Urinary bladder (tissue), 3 donors: ENCODE measurements at regions not wholly inside any gene's neighbourhood (a gene's known extent, or its start where the extent isn't known, plus 50 kb on each side); places are given as distances from the start of the nearest gene placed in this dataset.
"Not testable (repeated sequence)": the region's sequence is repeated elsewhere in the genome, so short reads cannot be mapped to it uniquely, and the experiment has no call there.

Experiments
- DNase-seq: peaks from one replicate; pipeline ENCODE4 v3.0.0-alpha.2; 2015; ENCODE audit errors: extremely low spot score
- H3K27ac ChIP-seq: one replicate; pipeline ENCODE4 v1.5.1; 2013; ENCODE audit warnings: low read depth, mild to moderate bottlenecking, moderate library complexity
- H3K36me3 ChIP-seq: one replicate; pipeline ENCODE4 v1.6.1; 2013; ENCODE audit warnings: mild to moderate bottlenecking, moderate library complexity; ENCODE audit not compliant: insufficient read depth
- H3K4me1 ChIP-seq: one replicate; pipeline ENCODE4 v1.6.1; 2013; ENCODE audit warnings: mild to moderate bottlenecking, moderate library complexity; ENCODE audit not compliant: insufficient read depth
- H3K4me3 ChIP-seq: one replicate; pipeline ENCODE4 v1.5.1; 2013; ENCODE audit warnings: low read depth, low read length
- WGBS: extraction: QIAGEN DNeasy Blood & Tissue Kit; methylation state at CpG from one replicate; pipeline ENCODE4 v1.1.7; 2013; 5-methylcytosine and 5-hydroxymethylcytosine counted together
- donor health status: healthy with polysubstance abuse.
- donor health status: healthy.

DNA sequence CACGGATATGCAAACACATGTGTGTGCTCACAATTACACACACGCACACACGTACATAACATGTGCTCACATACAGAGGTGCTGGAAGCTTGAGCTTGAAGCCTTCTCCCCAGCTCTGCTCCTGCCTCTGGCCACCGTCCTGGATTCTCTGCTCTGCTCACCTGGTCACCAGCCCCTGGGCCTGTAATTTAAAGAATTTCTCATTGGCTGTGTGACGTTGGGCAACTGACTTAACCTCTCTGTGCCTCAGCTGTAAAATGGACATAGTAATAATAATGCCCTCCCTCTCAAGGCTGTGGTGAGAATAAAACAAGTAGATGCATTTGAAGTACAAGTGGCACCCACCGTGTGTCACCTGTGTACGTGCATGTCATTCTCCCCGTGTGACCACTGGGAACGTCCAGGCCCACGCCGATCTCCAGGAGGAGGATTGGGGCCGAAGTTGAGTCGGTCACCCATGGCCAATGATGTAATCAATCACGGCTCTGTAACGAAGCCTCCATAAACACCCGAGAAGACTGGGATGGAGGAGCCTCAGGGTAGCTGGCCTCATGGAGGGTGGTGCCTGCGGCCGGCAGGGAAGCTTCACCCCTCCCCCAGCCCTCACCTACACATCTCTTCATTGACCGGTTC is 160.9 kb upstream of the AFDN start:
- no peak overlapping the region for H3K27ac ChIP-seq
- 82% methylated on average over 19 of the region's 19 CpGs for WGBS
- H3K36me3 ChIP-seq: no peaks in the 10 kb centered on the region
- DNase-seq: no peak
- H3K4me1 ChIP-seq: no peaks in the 10 kb centered on the region
- no peak overlapping the region for H3K4me3 ChIP-seq

DNA sequence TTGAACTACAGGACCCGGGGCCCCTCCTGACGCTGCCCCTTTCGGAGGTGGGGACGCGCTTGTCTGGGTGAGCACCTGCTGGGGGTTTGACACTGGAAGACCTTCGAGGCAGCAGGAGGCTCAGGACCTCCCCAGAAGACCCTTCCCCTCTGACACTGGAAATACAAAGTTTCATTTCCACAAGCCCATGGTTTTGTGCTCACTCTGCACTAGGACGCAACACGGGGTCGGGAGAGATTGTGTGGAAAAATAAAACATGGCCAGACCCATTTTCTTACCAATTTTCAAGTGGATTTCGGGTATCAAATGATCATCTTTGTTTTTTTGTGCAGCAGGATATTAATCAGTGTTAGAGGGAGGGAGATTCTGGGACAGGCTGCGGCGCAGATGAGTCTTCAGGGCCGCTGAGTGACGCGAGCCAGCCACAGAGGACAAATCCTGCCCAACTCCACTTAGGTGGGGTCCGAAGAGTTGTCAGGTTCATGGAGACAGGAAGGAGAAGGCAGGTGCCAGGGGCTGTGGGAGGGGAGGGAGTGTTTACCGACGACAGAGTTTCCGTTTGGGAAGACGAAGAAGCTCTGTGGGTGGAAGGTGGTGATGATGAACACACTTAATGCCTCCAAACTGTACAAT is 160.0 kb upstream of the AFDN start:
- no peak for DNase-seq
- Histone ChIP-seq H3K36me3 (no peaks in the 10 kb centered on the region), H3K4me1 (no peaks in the 10 kb centered on the region), H3K27ac (no peak overlapping the region), H3K4me3 (no peak overlapping the region)
- WGBS: 87% methylated on average over 20 of the region's 20 CpGs

DNA sequence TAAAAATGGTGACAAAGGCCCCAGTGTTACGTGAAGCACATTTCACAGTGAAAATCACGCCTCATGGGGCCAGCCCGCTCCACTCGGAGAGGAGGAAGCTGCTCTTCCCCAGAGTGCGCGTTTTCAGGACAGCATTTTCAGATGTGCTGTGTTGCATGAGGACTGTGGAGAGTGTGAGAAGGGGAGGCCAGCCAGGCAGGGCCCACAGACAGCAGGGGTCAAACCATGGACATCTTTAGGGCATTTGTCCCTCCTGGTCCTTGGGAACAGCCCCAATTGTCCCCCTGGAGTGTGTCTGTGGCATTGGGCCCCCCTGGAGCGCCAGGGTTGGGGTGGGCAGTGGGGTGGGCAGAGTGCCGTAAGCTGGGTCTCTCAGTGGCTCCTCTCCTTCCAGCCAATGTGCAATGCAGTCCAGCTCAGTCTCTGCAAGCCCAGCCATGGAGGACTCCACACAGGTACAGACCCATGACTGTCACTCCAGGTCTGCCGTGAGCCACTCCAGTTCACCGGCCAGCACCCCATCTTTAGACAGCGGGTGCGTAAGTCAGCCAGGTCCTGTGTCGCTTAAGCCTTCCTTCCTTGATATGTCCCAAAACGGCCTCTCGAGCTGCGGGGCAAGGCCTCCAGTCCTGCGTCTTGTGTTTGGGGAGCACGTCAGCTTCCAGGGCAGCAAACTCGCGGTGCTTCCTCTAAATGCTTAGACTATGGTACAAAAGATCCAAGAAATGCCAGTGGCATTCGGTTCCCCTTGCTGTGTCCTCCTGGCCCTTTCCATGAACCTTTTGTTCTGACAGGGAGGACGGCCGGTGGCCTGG is 159.3 kb upstream of the AFDN start:
- Histone ChIP-seq H3K4me1 (no peaks in the 10 kb centered on the region), H3K4me3 (no peak overlapping the region), H3K27ac (no peak overlapping the region), H3K36me3 (no peaks in the 10 kb centered on the region)
- no peak for DNase-seq
- 94% methylated on average over 23 of the region's 23 CpGs for WGBS

DNA sequence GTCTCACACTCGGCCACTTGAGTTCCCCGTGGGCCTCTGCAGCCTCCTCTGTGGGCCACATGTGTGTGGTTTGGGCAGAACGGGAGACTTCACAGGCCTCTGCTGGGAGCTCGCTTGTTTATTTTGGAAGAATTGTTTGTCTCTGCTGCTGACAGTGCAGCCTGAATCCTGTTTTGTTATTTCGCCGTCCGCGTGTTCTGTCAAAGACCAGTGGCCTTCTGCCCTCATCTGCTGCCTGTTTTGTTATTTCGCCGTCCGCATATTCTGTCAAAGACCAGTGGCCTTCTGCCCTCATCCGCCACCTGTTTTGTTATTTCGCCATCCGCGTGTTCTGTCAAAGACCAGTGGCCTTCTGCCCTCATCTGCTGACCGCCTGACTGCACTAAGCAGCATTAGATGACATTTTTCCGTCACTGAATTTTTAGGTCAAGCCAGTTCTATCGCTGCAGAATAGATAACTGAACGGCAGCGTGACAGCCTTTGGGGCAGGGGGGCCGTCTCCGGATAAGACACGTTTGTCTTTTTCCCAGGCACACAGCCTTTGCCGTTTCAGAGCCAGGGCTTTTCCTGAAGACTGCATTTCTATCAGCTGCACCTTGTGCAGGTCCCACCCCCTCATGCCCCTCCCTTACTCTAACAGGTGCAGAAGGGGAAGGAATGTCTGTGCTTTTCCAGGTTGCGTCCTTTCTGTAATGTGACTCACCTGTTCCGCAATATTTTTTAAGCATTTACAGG is 158.5 kb upstream of the AFDN start:
- Histone ChIP-seq H3K4me1 (no peaks in the 10 kb centered on the region), H3K36me3 (no peaks in the 10 kb centered on the region), H3K27ac (no peak overlapping the region), H3K4me3 (no peak overlapping the region)
- no peak for DNase-seq
- WGBS: 70% methylated on average over 26 of the region's 26 CpGs

DNA sequence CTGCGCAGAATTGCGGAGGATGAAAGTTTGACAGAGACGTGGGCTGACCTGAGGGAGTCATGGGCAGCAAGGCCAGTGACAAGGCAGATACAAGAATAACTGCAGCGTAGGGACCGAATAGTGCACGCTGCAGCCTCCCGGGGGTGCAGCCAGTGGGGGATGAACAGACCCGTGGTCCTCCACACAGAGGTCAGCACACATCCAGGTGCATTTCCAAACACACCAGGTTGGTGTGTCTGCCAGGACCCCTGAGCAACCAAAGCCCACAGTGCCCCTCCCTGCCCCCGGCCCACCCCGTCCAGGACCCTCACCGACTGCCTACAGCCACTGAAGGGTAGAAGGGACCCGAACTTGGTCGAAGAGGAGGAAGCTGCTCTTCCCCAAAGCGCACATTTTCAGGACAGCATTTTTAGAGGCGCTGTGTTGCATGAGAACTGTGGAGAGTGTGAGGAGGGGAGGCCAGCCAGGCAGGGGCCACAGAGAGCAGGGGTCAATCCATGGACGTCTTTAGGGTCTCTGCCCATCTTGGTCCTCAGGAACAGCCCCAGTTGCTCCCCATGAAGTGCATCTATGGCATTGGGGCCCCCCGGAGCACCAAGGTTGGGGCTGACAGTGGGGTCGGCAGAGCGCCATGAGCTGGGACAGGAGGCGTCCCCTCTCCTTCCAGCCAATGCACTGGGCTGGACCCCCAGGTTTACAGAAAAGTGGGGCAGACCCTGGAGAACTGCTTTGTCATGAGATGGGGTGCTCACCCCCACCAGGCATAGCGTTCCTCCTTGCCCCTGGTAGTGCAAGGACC is 157.8 kb upstream of the AFDN start:
- H3K27ac ChIP-seq: no peak overlapping the region
- DNase-seq: no peak
- no peaks in the 10 kb centered on the region for H3K36me3 ChIP-seq
- no peak overlapping the region for H3K4me3 ChIP-seq
- H3K4me1 ChIP-seq: no peaks in the 10 kb centered on the region
- 93% methylated on average over 21 of the region's 21 CpGs for whole genome bisulfite sequencing

DNA sequence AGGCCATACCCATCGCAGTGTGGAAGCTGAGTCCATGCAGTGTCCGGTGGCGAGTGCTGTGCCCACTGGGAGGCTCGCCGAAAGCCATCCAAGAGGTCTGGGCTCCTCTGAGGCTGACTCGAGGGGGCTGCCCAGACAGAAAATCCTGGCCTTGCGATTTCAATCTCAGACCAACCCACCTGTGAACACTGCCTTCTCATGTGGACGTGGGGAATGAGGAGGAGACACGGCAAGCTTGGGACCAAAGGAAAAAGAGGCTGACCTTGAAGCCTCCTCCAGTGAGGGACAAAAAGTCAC is 157.2 kb upstream of the AFDN start:
- H3K36me3 ChIP-seq: no peaks in the 10 kb centered on the region
- WGBS: 95% methylated on average over 9 of the region's 9 CpGs
- DNase-seq: no peak
- H3K4me3 ChIP-seq: no peak overlapping the region
- no peaks in the 10 kb centered on the region for H3K4me1 ChIP-seq
- no peak overlapping the region for H3K27ac ChIP-seq

DNA sequence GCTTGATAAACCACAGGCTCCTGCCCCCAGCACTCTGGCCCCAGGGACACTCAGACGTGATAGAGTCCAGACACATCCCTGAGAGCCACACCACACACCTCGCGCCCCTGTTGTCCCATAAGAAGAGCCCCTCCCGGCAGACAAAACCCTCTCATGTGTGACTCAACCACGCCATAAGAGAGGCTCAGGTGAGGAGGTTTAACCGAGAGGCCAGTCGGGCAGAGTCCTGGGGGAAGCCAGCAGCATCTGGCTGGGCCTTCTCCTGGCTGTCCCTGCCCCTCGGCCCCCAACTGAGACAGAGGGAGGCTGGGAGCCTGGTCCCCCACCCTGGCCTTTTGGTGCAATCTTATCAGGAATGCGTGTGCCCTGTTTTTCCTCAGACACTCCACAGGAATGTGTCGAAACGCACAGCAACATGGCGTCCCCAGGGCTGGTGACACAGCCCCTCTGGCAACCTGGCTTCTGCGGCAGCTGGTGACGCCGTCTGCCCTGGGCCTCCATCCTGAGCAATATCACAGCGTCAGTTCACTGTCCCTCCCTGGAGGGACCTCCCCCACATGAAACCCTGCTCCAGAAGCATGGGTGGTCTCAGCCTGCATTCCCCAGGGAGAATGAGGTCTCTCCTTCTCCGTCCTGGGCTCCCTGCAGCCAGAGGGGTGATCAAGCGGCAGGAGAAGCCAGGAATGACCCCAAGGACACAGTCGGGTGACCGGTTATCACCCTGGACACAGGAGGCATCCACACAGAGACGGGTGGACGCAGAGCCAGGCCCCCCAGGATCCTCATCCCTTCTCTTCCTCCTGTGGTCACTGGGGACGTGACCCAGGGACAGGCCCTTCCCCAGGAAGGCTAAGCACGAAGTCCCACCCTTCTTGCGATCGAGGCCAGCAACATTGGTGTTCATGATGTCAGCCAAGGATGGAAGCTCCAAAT is 156.6 kb upstream of the AFDN start:
- WGBS: 92% methylated on average over 26 of the region's 26 CpGs
- no peak overlapping the region for H3K27ac ChIP-seq
- H3K36me3 ChIP-seq: no peaks in the 10 kb centered on the region
- no peak for DNase-seq
- no peaks in the 10 kb centered on the region for H3K4me1 ChIP-seq
- no peak overlapping the region for H3K4me3 ChIP-seq

DNA sequence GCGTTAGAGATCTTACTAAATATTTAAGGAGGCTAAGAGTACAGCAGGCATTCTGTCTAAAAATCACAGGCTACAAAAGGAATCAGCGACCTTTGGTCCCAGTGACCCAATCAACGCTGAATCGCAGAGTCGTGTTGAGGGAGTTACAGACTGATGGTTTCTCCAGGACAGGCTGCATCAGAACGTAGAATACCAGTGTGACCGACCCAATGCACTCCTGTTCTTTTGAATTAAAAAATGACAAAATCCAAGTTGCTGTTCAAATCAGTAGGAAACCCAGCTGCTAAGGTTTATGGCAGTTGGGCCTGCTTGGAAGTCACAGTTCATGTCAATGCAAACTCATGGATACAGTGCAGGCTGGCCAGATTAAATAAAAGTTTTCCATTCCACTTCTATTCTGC is 155.8 kb upstream of the AFDN start:
- no peak overlapping the region for H3K27ac ChIP-seq
- no peaks in the 10 kb centered on the region for H3K4me1 ChIP-seq
- 91% methylated on average over 7 of the region's 7 CpGs for WGBS
- no peak overlapping the region for H3K4me3 ChIP-seq
- no peaks in the 10 kb centered on the region for H3K36me3 ChIP-seq
- no peak for DNase-seq

DNA sequence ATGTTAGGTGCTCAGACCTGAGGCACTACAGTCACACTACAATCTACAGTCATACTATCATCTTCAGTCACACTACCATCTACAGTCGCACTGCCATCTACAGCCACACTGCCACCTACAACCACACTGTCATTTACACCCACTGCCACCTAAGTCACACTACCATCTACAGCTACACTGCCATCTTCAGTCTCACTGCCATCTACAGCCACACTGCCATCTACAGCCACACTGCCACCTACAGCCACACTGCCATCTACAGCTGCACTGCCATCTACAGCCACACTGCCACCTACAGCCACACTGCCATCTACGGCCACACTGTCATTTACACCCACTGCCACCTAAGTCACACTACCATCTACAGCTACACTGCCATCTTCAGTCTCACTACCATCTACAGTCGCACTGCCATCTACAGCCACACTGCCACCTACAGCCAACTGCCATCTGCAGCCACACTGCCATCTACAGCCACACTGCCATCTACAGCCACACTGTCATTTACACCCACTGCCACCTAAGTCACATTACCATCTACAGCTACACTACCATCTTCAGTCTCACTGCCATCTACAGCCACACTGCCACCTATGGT is 155.2 kb upstream of the AFDN start:
- not testable (repeated sequence) for H3K4me3 ChIP-seq, H3K27ac ChIP-seq, H3K36me3 ChIP-seq, DNase-seq, H3K4me1 ChIP-seq
- 95% methylated on average over 3 of the region's 3 CpGs for WGBS

DNA sequence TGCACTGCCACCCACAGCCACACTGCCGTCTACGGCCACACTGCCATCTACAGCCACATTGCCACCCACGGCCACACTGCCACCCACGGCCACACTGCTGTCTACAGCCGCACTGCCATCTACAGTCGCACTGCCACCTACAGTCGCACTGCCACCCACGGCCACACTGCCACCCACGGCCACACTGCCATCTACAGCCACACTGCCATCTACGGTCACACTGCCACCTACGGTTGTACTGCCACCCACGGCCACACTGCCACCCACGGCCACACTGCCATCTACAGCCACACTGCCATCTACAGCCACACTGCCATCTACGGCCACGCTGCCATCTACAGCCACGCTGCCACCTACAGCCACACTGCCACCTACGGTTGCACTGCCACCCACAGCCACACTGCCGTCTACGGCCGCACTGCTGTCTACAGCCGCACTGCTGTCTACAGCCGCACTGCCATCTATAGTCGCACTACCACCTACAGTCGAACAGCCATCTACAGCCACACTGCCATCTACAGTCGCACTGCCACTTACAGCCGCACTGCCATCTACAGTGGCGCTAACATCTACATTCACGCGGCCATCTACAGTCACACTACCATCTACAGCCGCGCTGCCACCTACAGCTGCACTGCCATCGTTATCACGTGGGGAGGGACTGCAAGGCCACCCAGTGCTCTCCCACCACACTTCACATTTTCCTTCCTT is 154.6 kb upstream of the AFDN start:
- Histone ChIP-seq H3K4me1 (no peaks in the 10 kb centered on the region), H3K27ac (no peak overlapping the region), H3K36me3 (no peaks in the 10 kb centered on the region), H3K4me3 (no peak overlapping the region)
- WGBS: 93% methylated on average over 33 of the region's 33 CpGs
- no peak for DNase-seq

DNA sequence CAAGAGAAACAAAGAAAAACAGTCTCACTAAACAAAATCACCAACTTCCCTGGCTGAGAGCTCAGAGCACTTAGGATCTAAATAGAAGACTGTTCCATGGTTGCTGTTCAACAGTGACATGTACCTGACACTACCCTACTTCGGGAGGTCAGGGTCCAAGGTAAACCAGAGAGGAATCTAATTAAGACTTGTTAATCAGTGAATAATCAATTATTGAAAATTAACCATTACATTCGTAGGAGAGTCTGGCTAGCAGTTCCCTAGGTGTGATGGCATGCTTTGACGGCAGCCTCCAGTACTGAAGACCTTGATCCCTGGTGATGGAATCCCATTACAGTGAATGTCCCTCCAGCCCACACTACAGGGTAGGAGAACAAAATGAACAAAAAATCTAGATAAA is 154.0 kb upstream of the AFDN start:
- Histone ChIP-seq H3K4me3 (no peak overlapping the region), H3K27ac (no peak overlapping the region), H3K36me3 (no peaks in the 10 kb centered on the region), H3K4me1 (no peaks in the 10 kb centered on the region)
- 96% methylated on average over 3 of the region's 3 CpGs for WGBS
- no peak for DNase-seq

DNA sequence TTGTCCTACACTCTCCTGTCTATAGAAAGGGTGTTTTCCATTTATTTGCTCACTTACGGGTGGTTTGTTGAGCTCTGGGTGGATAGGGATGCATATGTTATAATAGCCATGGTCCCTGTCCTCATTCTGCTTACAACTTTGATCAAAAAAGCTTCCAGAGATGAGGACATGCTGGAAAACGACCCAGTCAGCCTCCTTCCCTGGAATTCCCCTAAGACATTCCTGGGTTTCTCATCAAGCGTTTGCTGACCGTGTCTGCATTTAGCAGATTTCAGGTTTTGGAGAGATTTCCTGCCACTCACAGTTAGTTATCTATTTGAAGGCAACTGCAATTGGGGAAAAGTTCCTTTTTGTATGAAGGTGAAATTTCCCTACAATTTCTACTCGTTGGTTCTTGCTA is 152.8 kb upstream of the AFDN start:
- no peak for DNase-seq
- Histone ChIP-seq H3K4me3 (no peak overlapping the region), H3K4me1 (no peaks in the 10 kb centered on the region), H3K36me3 (no peaks in the 10 kb centered on the region), H3K27ac (no peak overlapping the region)
- 76% methylated on average over 5 of the region's 5 CpGs for WGBS
